H1 (cell line): ENCODE measurements at regions not wholly inside any gene's neighbourhood (a gene's known extent, or its start where the extent isn't known, plus 50 kb on each side); places are given as distances from the start of the nearest gene placed in this dataset.

Experiments
- CTCF ChIA-PET: fragments of 300-600 bp; sonication (Branson Sonifier 250); formaldehyde crosslinking; loops from one replicate; lab custom pipeline; 2021; ENCODE audit not compliant: partially characterized antibody; lab: Charles Lee
- POLR2A ChIA-PET: fragments of 300-600 bp; sonication (Branson Sonifier 250); formaldehyde crosslinking; loops from one replicate; lab custom pipeline; 2021; ENCODE audit warnings: inconsistent platforms; ENCODE audit not compliant: partially characterized antibody; lab: Charles Lee
- DNase-seq, 2 experiments: peaks; one replicate each; pipeline versions ENCODE4 v3.0.0 to v3.0.0-alpha.2; 2010 to 2022; ENCODE audit warnings: low spot score in 2 of 2, low read depth in 1 of 2, mixed read lengths in 1 of 2
- FAIRE-seq: peaks from 2 replicates; lab custom pipeline; 2011; peaks lifted over from hg19 to GRCh38; lab: Jason Lieb, UNC
- H2AFZ ChIP-seq: 2 replicates; pipeline ENCODE4 v1.8.1; 2012; ENCODE audit warnings: low read length, inconsistent platforms
- H2AK5ac ChIP-seq: 2 replicates; pipeline ENCODE4 v1.6.1; 2013; ENCODE audit warnings: low read depth, low read length
- H2BK120ac ChIP-seq: replicated peaks from 2 replicates; pipeline ENCODE3; 2013; ENCODE audit warnings: low read depth, low read length, inconsistent platforms
- H2BK12ac ChIP-seq: 2 replicates; pipeline ENCODE4 v1.6.1; 2013; ENCODE audit warnings: low read depth, low read length
- H2BK15ac ChIP-seq: 2 replicates; pipeline ENCODE4 v1.6.1; 2013; ENCODE audit warnings: low read length
- H2BK20ac ChIP-seq: 2 replicates; pipeline ENCODE4 v1.6.1; 2013; ENCODE audit warnings: low read length
- H2BK5ac ChIP-seq: 2 replicates; pipeline ENCODE4 v1.6.1; 2013; ENCODE audit warnings: low read depth, low read length
- H3K14ac ChIP-seq: 2 replicates; pipeline ENCODE4 v1.6.1; 2013; ENCODE audit warnings: inconsistent platforms; ENCODE audit not compliant: insufficient read length
- H3K18ac ChIP-seq: 2 replicates; pipeline ENCODE4 v1.6.1; 2013; ENCODE audit warnings: low read length; ENCODE audit errors: extremely low read depth
- H3K23ac ChIP-seq: 2 replicates; pipeline ENCODE4 v1.6.1; 2013; ENCODE audit warnings: inconsistent platforms; ENCODE audit not compliant: insufficient read length
- H3K23me2 ChIP-seq: 2 replicates; pipeline ENCODE4 v1.6.1; 2013; ENCODE audit warnings: low read depth, low read length
- H3K27ac ChIP-seq: 2 replicates; pipeline ENCODE4 v1.6.1; 2011; ENCODE audit warnings: low read depth, low read length, inconsistent platforms
- H3K27me3 ChIP-seq, 4 experiments: replicated peaks in 1 of 4; 1 replicate in 1 of 4; 2 replicates in 3 of 4; pipeline versions ENCODE4 v1.6.1 to v1.8.1; 2011 to 2013; ENCODE audit warnings: low read length in 3 of 4, mild to moderate bottlenecking in 3 of 4, inconsistent platforms in 2 of 4, mixed read lengths in 2 of 4, moderate library complexity in 1 of 4; ENCODE audit not compliant: control insufficient read depth in 3 of 4, insufficient read depth in 3 of 4; ENCODE audit errors: extremely low read depth in 1 of 4
- H3K36me3 ChIP-seq, 4 experiments: 2 replicates each; pipeline versions ENCODE4 v1.6.1 to v1.8.1; 2011 to 2013; ENCODE audit warnings: mild to moderate bottlenecking in 4 of 4, low read length in 3 of 4, moderate library complexity in 2 of 4, control low read depth in 1 of 4, inconsistent platforms in 1 of 4; ENCODE audit not compliant: insufficient read depth in 4 of 4, control insufficient read depth in 2 of 4
- H3K4ac ChIP-seq: replicated peaks from 2 replicates; pipeline ENCODE3; 2013; ENCODE audit warnings: low read length, low read depth, mixed read lengths, inconsistent platforms; ENCODE audit not compliant: insufficient read length
- H3K4me1 ChIP-seq, 4 experiments: replicated peaks in 1 of 4; 1 replicate in 1 of 4; 2 replicates in 3 of 4; pipeline versions ENCODE4 v1.6.1 to v1.8.1; 2011 to 2013; ENCODE audit warnings: low read length in 3 of 4, inconsistent platforms in 2 of 4, mixed read lengths in 1 of 4; ENCODE audit not compliant: insufficient read depth in 4 of 4, control insufficient read depth in 3 of 4
- H3K4me2 ChIP-seq, 2 experiments: 2 replicates each; pipeline versions ENCODE4 v1.6.1 to v1.8.1; 2011 to 2013; ENCODE audit warnings: low read depth in 2 of 2, low read length in 2 of 2, control low read depth in 1 of 2, inconsistent platforms in 1 of 2, mild to moderate bottlenecking in 1 of 2; ENCODE audit not compliant: insufficient read depth in 1 of 2
- H3K4me3 ChIP-seq, 4 experiments: fragments of 200-600, 300-600 bp in 1 of 4; sonication (generic), shearing (Covaris generic), sonication (Bioruptor Twin) in 1 of 4; 2 replicates each; pipeline versions ENCODE4 v1.5.1 to v1.8.1; 2011 to 2016; ENCODE audit warnings: low read length in 4 of 4, low read depth in 3 of 4, control low read depth in 2 of 4, inconsistent platforms in 2 of 4, mild to moderate bottlenecking in 2 of 4, mixed read lengths in 1 of 4, moderate library complexity in 1 of 4; ENCODE audit not compliant: insufficient read depth in 2 of 4; ENCODE audit errors: extremely low read depth in 1 of 4
- H3K56ac ChIP-seq: replicated peaks from 2 replicates; pipeline ENCODE3; 2013; ENCODE audit warnings: low read depth, mild to moderate bottlenecking, mixed read lengths, low read length, inconsistent platforms; ENCODE audit not compliant: insufficient read length
- H3K79me1 ChIP-seq: 2 replicates; pipeline ENCODE4 v1.6.1; 2013; ENCODE audit warnings: low read depth, low read length, control low read depth
- H3K79me2 ChIP-seq, 2 experiments: 2 replicates each; pipeline versions ENCODE4 v1.6.1 to v1.8.1; 2012 to 2013; ENCODE audit warnings: low read length in 2 of 2, mild to moderate bottlenecking in 2 of 2, inconsistent platforms in 1 of 2; ENCODE audit not compliant: insufficient read depth in 2 of 2, control insufficient read depth in 1 of 2
- H3K9ac ChIP-seq, 4 experiments: replicated peaks in 1 of 4; 1 replicate in 1 of 4; 2 replicates in 3 of 4; pipeline versions ENCODE4 v1.6.1 to v1.8.1; 2011 to 2013; ENCODE audit warnings: low read depth in 3 of 4, low read length in 3 of 4, control low read depth in 2 of 4, mild to moderate bottlenecking in 2 of 4, moderate library complexity in 2 of 4, inconsistent platforms in 1 of 4; ENCODE audit errors: extremely low read depth in 1 of 4
- H3K9me3 ChIP-seq, 2 experiments: 2 replicates each; pipeline versions ENCODE4 v1.6.1 to v1.8.1; 2012 to 2013; ENCODE audit warnings: mild to moderate bottlenecking in 2 of 2, moderate library complexity in 2 of 2, control low read depth in 1 of 2, inconsistent platforms in 1 of 2, low read depth in 1 of 2, low read length in 1 of 2, mixed read lengths in 1 of 2; ENCODE audit not compliant: insufficient read depth in 2 of 2
- H4K20me1 ChIP-seq, 2 experiments: replicated peaks in 1 of 2; 2 replicates each; pipeline versions ENCODE3 to v1.8.1; 2011 to 2013; ENCODE audit warnings: inconsistent platforms in 2 of 2, low read length in 2 of 2, mild to moderate bottlenecking in 1 of 2; ENCODE audit not compliant: insufficient read depth in 2 of 2, control insufficient read depth in 1 of 2
- H4K5ac ChIP-seq: 2 replicates; pipeline ENCODE4 v1.6.1; 2013; ENCODE audit warnings: low read length, low read depth, mixed read lengths, inconsistent platforms; ENCODE audit not compliant: insufficient read length
- H4K8ac ChIP-seq: 2 replicates; pipeline ENCODE4 v1.8.0; 2013; ENCODE audit warnings: mild to moderate bottlenecking, moderate library complexity, low read length, inconsistent platforms; ENCODE audit not compliant: insufficient read depth; ENCODE audit errors: extremely low read depth
- H4K91ac ChIP-seq: replicated peaks from 2 replicates; pipeline ENCODE3; 2013; ENCODE audit warnings: low read length, mixed read lengths, inconsistent platforms; ENCODE audit not compliant: insufficient read length
- JUND ChIP-seq: IDR thresholded peaks from 2 replicates; pipeline ENCODE4 v1.6.1; 2011; ENCODE audit warnings: mild to moderate bottlenecking, improper control_type of control experiment, low read length
- RNF2 ChIP-seq: fragments of 200-900, 300-1000 bp; sonication (generic); IDR thresholded peaks from 2 replicates; pipeline ENCODE4 v1.7.1; 2016; ENCODE audit warnings: borderline replicate concordance, low read depth, mild to moderate bottlenecking, antibody characterized with exemption, low read length; ENCODE audit not compliant: poor library complexity, severe bottlenecking; ENCODE audit errors: missing control alignments
- SP1 ChIP-seq: IDR thresholded peaks from 2 replicates; pipeline ENCODE4 v1.6.1; 2011; ENCODE audit warnings: low read depth, low read length
- ZNF274 ChIP-seq: IDR thresholded peaks from 2 replicates; pipeline ENCODE4 v1.7.0; 2012; ENCODE audit warnings: low read length, borderline replicate concordance; ENCODE audit errors: extremely low read depth

DNA sequence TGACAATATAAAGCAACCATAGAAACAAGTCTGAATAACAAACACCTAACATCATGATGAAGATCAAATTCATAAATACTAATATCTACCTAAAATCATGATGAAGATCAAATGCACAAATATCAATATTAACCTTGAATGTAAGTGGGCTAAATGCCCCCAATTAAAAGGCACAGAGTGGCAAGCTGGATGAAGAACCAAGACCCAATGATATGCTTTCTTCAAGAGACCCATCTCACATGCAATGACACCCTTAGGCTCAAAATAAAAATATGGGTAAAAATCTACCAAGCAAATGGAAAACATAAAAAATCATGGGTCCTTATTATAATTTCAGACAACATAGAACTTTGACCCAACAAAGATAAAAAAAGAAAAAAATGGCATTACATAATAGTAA is 578.5 kb upstream of the PTCHD4 start:
- Histone ChIP-seq H2AK5ac (no peak overlapping the region), H2BK120ac (no peak overlapping the region), H3K9me3 (peaks cover 0 to 9% of the 10 kb centered on the region in 2 experiments; a peak in 1 of 4 replicates), H3K23ac (no peak overlapping the region), H2BK12ac (no peak overlapping the region), H2BK20ac (no peak overlapping the region), H4K8ac (no peak overlapping the region), H3K18ac (no peak overlapping the region), H3K4ac (no peak overlapping the region), H4K20me1 (peaks cover 0 to 2% of the 10 kb centered on the region in 2 experiments), H3K23me2 (no peaks in the 10 kb centered on the region), H3K79me1 (no peaks in the 10 kb centered on the region), H4K91ac (no peak overlapping the region), H3K4me3 (no peak overlapping the region), H3K79me2 (no peaks in the 10 kb centered on the region), H3K27ac (no peak overlapping the region), H3K14ac (no peak overlapping the region), H2BK5ac (no peak overlapping the region), H3K4me2 (no peak overlapping the region), H3K4me1 (no peaks in the 10 kb centered on the region), H3K9ac (no peak overlapping the region), H3K56ac (no peak overlapping the region), H2BK15ac (no peak overlapping the region), H3K27me3 (no peaks in the 10 kb centered on the region), H3K36me3 (no peaks in the 10 kb centered on the region), H4K5ac (no peak overlapping the region), H2AFZ (no peak overlapping the region)
- FAIRE-seq (no peak), DNase-seq (no peak)
- ChIA-PET CTCF (no interaction called here), POLR2A (no interaction called here)
- no peak for TF ChIP-seq RNF2
- no peak for TF ChIP-seq JUND
- no peak for TF ChIP-seq SP1
- no peak for TF ChIP-seq ZNF274
